Immature natural killer cell (primary cell): ENCODE measurements at regions not wholly inside any gene's neighbourhood (a gene's known extent, or its start where the extent isn't known, plus 50 kb on each side); places are given as distances from the start of the nearest gene placed in this dataset.

Experiments
- DNase-seq, 3 donors: peaks; one replicate each; pipeline ENCODE4 v3.0.0; 2022; ENCODE audit warnings: mixed read lengths in 1 of 3
- H3K27ac Mint-ChIP-seq, 6 donors: one replicate each; pipeline ENCODE4 v1.8.0; 2020; ENCODE audit warnings: mixed read lengths in 6 of 6, mild to moderate bottlenecking in 5 of 6, inconsistent platforms in 4 of 6, moderate library complexity in 3 of 6
- H3K27me3 Mint-ChIP-seq, 3 donors: one replicate each; pipeline ENCODE4 v1.8.0; 2020 to 2021; ENCODE audit warnings: low read depth in 3 of 3, mild to moderate bottlenecking in 3 of 3, mixed read lengths in 3 of 3, moderate library complexity in 3 of 3, inconsistent platforms in 1 of 3
- H3K36me3 Mint-ChIP-seq, 3 donors: one replicate each; pipeline ENCODE4 v1.8.0; 2020; ENCODE audit warnings: mixed read lengths in 3 of 3, inconsistent platforms in 2 of 3, mild to moderate bottlenecking in 2 of 3
- H3K4me1 Mint-ChIP-seq, 2 donors: one replicate each; pipeline ENCODE4 v1.8.0; 2020; ENCODE audit warnings: inconsistent platforms in 2 of 2, mild to moderate bottlenecking in 2 of 2, mixed read lengths in 2 of 2, moderate library complexity in 1 of 2
- H3K4me3 Mint-ChIP-seq, 5 donors: one replicate each; pipeline ENCODE4 v1.8.0; 2020; ENCODE audit warnings: mild to moderate bottlenecking in 5 of 5, mixed read lengths in 5 of 5, inconsistent platforms in 3 of 5, moderate library complexity in 3 of 5
- H3K9me3 Mint-ChIP-seq, 6 donors: one replicate each; pipeline ENCODE4 v1.8.0; 2020; ENCODE audit warnings: mild to moderate bottlenecking in 6 of 6, mixed read lengths in 6 of 6, inconsistent platforms in 4 of 6, moderate library complexity in 3 of 6

DNA sequence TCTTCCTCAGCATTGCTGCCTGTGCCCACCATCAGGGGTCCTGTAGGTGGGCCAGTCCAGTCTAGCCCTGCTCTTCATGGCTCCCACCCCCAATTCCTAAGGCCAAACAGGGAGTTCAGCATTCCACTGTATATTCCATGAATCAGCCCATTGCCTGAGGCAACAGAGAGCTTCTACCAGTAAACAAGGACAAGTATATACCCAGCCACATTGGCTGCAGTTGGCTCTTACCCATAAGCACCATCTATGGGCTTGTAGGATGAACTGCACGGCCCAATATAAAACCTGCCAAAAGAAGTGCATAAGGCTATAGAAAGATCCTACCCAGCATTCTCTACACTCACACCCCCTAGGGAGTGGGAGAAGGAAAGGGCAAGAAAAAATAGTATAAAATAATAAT, 95.1 kb upstream of the SALL3 start:
- Mint-ChIP-seq H3K4me1 (no peaks in the 10 kb centered on the region), H3K4me3 (no peak overlapping the region), H3K27ac (no peak overlapping the region), H3K27me3 (peaks cover 4 to 12% (median 6%) of the 10 kb centered on the region in 3 donors), H3K36me3 (peaks cover 0 to 4% (median 3%) of the 10 kb centered on the region in 3 donors), H3K9me3 (peaks cover 16 to 51% (median 23%) of the 10 kb centered on the region in 6 donors)
- no peak for DNase-seq

DNA sequence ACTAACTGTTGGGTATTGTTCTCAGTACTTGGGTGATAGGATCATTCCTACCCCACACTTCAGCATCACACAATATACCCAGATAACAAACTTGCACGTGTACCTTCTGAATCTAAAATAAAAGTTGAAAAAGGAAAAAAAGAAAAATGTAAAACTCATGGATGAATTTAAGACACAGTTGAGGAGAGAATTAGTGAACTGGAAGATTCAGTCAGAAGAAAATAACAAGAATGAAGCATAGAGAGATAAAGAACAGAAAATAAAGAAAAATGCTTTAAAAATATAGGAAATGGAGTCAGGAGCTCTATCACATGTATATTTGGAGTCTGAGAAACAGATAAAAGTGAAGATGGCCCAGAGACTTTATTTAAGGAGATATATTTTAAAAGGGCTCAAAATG, 90.4 kb upstream of the SALL3 start:
- Mint-ChIP-seq H3K36me3 (peaks cover 0 to 4% (median 3%) of the 10 kb centered on the region in 3 donors), H3K27ac (no peak overlapping the region), H3K4me3 (no peak overlapping the region), H3K27me3 (peaks cover 2 to 11% (median 9%) of the 10 kb centered on the region in 3 donors), H3K4me1 (no peaks in the 10 kb centered on the region), H3K9me3 (peaks cover 18 to 61% (median 23%) of the 10 kb centered on the region in 6 donors)
- no peak for DNase-seq

DNA sequence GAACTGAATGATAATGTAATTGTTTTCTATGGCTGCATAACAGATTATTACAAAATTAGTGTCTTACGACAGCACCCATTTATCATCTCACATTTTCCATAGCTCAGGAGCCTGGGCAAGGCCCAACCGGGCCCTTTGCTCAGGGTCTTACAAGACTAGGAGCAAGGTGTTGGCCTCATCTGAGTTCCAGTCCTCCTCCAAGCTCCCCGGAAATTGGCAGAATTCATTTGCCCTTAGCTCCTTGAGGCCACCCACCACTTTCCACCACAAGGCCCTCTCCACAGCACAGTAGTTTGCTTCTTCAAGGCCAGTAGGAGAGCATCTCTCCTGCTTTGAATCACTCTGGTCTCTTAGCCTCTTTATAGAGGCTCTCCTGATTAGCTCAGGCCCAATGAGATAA, 89.2 kb upstream of the SALL3 start:
- peaks cover 12 to 50% (median 21%) of the 10 kb centered on the region in 6 donors for H3K9me3 Mint-ChIP-seq
- peaks cover 0 to 3% (median 0%) of the 10 kb centered on the region in 3 donors for H3K36me3 Mint-ChIP-seq
- no peak overlapping the region for H3K27ac Mint-ChIP-seq
- H3K27me3 Mint-ChIP-seq, result peaks cover 2 to 11% (median 9%) of the 10 kb centered on the region in 3 donors
- H3K4me1 Mint-ChIP-seq, result no peaks in the 10 kb centered on the region
- DNase-seq, result no peak
- no peak overlapping the region for H3K4me3 Mint-ChIP-seq

DNA sequence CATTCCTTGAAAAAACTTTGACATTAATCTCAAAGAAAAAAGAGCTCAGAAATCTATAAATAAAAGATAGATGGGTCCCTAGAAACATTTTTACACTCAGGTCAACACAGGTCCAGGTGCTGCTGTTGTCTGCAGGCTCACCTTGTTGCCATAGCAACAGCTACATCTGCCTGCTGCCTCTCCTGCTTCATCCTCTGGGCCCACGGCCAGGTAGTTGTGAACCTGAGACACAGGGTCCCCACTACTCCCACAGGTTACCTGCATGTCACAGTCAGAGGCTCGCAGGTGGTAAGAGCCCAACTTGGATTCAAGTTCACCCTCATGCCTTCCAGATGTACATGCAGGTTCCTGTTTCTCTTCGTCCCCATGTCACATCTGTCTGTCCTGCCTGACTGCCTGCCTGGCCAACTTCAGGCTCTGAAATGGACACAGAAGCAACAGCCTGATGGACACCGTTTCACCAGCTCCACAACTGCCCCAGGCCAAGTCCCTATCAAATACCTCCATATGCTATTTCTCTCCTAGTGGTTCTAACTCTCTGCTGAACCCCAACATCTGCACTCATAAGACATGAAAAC, 88.3 kb upstream of the SALL3 start:
- Mint-ChIP-seq H3K36me3 (peaks cover 0 to 3% (median 0%) of the 10 kb centered on the region in 3 donors), H3K27ac (no peak overlapping the region), H3K4me1 (no peaks in the 10 kb centered on the region), H3K27me3 (peaks cover 2 to 9% (median 8%) of the 10 kb centered on the region in 3 donors), H3K9me3 (peaks cover 12 to 41% (median 14%) of the 10 kb centered on the region in 6 donors), H3K4me3 (no peak overlapping the region)
- DNase-seq, result no peak

DNA sequence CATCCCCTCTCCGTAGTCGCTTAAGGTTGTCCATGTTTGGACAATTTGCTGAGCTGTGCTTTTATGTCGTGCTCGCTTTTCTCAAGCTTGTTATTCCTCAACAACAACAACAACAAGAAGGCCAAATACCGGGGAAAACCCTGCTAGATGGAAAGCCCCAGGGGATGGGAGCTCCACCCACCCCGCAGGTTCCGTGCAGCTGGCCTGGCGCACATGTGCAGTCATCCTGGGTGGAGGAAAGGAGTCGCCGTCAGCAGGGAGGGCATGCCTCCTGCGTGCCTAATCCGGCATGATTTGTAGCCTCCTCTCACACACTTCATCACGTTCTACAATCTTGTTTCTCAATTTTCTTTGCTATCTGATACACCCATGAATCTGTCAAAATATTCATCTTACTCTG, 87.4 kb upstream of the SALL3 start:
- Mint-ChIP-seq H3K27ac (no peak overlapping the region), H3K36me3 (peaks cover 0 to 3% (median 0%) of the 10 kb centered on the region in 3 donors), H3K27me3 (peaks cover 0 to 8% (median 7%) of the 10 kb centered on the region in 3 donors), H3K4me3 (no peak overlapping the region), H3K4me1 (no peaks in the 10 kb centered on the region), H3K9me3 (peaks cover 9 to 32% (median 12%) of the 10 kb centered on the region in 6 donors)
- no peak for DNase-seq

DNA sequence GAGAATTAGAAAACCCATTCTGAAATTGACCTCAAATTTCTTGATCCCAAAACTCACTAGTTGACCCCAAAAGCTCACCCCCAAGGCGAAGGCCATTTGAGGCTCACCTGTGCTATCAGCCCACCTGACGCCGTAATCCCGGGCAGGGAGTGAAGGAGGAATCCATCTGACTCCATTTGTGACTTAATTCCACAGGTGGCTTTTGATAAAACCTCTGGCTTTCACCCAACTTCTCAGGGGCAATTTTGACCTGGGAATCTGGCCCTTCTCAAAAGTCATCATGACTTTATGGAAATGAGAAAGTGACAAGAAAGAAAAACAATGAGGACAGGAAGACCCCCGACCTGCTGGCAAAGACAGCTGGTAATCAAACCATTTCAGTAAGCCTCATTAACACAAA, 86.9 kb upstream of the SALL3 start:
- Mint-ChIP-seq H3K36me3 (peaks cover 0 to 1% (median 0%) of the 10 kb centered on the region in 3 donors), H3K4me3 (no peak overlapping the region), H3K27me3 (peaks cover 0 to 8% (median 5%) of the 10 kb centered on the region in 3 donors), H3K9me3 (peaks cover 9 to 27% (median 12%) of the 10 kb centered on the region in 6 donors), H3K4me1 (no peaks in the 10 kb centered on the region), H3K27ac (no peak overlapping the region)
- DNase-seq, result no peak

DNA sequence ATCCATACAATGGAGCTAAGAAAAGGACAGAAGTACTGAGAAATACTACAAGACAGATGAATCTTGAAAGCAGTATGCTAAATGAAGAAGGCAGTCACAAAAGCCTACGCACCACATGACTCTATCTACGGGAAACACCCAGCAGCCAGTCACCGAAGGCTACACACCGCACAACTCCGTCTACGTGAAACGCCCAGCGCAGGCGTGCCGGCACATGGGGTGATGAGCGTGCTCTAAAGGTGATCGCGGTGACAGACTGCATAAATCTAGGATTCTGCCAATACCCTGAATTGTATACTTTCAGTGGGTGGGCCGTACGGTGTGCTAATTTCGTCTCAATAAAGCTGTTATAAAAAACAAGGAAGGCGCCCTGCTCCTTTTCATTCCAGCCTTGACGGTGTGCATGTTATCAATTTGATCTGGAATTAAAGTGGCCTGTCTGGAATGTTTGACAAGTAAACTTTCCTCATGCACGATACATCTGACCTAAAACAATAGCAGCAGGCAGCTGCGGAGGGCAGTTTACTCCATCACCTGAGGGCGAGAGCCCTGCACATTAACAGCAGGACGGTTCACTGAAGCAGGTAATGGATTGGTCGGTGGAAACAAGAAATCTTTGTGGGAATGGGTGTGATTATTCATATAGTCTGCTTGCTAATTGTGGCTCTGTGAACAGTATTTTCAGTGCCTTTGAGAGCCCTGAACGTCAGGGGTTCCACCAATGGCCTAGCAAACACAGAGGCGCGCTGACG, 86.2 kb upstream of the SALL3 start:
- Mint-ChIP-seq H3K27me3 (peaks cover 0 to 8% (median 5%) of the 10 kb centered on the region in 3 donors), H3K36me3 (no peaks in the 10 kb centered on the region), H3K4me1 (no peaks in the 10 kb centered on the region), H3K27ac (no peak overlapping the region), H3K4me3 (no peak overlapping the region), H3K9me3 (peaks cover 8 to 21% (median 11%) of the 10 kb centered on the region in 6 donors)
- no peak for DNase-seq

DNA sequence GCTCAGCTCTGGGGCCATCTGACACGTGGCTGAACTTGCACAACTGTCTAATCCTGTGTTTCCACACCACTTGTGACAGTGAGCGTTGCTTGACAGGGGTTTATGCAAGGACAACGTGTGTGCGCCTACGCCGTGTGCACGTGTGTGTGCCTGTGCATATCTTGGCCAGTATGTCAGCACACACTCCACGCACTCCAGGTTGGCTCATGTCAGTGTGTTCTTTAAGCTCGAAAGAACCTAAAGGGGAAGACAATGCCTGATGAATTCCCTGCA, 85.6 kb upstream of the SALL3 start:
- peaks cover 4 to 16% (median 7%) of the 10 kb centered on the region in 6 donors for H3K9me3 Mint-ChIP-seq
- H3K27ac Mint-ChIP-seq, result no peak overlapping the region
- H3K4me1 Mint-ChIP-seq, result no peaks in the 10 kb centered on the region
- no peak overlapping the region for H3K4me3 Mint-ChIP-seq
- DNase-seq, result no peak
- H3K36me3 Mint-ChIP-seq, result no peaks in the 10 kb centered on the region
- peaks cover 0 to 8% (median 5%) of the 10 kb centered on the region in 3 donors for H3K27me3 Mint-ChIP-seq

DNA sequence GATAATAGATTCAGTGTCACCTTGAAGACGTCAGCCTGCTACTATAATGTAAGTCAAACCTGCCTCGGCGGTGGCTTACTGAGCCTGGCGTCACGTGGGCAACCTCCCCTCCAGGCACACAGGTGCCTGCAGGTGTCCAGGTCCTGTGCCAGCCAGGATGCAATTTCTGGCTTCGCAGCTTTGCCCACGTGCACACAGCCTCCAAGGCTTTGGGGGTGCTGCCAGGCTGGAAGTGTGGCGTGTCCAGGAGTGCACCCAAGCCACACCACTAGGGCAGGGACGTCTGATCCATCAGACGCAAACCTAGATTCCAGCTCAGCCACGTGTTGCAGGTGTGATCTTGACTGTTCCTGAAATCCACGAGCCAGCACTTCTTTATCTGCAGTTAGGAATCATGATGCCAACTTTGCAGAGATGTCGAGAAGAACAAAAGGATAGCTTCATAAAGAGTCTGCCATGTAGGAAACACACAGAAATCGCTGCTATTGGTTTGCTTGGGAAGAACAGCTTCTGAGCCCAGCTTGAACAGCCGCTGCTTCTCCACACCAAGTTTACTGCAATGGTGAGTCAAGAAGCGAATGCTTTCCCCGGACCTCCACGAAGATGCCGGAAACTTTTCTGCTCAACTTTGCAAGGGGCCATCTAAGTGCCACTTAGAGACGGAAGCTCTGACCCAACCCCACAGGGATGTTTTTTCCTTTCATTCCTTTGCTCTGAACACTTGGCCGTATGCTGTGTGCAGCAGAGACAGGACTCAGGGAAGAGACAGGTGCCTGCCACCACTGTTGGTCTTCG, 84.2 kb upstream of the SALL3 start:
- Mint-ChIP-seq H3K4me1 (no peaks in the 10 kb centered on the region), H3K27ac (no peak overlapping the region), H3K9me3 (peaks cover 0 to 5% (median 0%) of the 10 kb centered on the region in 6 donors), H3K4me3 (no peak overlapping the region), H3K36me3 (no peaks in the 10 kb centered on the region), H3K27me3 (peaks cover 3 to 12% (median 5%) of the 10 kb centered on the region in 3 donors)
- no peak for DNase-seq

DNA sequence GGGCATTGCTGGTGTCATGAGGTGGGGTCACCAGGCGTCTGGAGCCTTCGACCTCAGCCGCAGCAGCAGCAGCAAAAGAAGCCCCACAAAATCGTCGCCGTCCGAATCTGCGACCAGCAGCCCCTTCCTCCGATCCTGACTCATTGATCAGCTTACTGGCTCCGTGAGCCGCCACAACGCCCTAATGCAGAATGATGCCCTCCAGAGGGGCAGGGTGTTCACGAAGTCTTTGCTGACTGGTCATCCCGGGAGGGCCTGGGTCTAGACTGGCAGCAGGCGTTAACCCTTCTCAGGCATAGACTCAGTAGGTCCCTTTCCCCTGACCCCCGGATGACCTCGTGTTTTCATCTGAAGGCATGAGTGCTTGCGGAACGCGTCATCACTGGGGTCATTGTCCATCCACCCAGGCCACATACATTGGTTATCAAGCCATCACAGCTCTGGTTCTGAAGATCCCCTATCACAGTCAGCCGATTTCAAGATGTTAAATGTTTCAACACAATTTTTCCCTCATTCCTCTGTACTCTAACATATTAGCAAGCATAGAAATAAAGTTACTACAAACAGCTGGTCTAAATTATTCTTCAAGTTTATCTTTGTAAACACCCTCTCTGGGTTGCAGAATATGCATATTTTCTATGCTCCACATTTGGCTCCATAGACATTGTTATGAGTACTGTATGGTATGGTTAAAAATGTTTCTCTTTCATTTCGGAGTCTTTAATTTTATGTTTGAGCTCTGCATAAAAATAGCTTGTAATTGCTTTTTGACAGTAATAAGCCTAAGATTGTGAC, 83.3 kb upstream of the SALL3 start:
- Mint-ChIP-seq H3K4me3 (no peak overlapping the region), H3K27ac (no peak overlapping the region), H3K4me1 (no peaks in the 10 kb centered on the region), H3K9me3 (no peaks in the 10 kb centered on the region), H3K27me3 (peaks cover 3 to 10% (median 5%) of the 10 kb centered on the region in 3 donors), H3K36me3 (no peaks in the 10 kb centered on the region)
- no peak for DNase-seq

DNA sequence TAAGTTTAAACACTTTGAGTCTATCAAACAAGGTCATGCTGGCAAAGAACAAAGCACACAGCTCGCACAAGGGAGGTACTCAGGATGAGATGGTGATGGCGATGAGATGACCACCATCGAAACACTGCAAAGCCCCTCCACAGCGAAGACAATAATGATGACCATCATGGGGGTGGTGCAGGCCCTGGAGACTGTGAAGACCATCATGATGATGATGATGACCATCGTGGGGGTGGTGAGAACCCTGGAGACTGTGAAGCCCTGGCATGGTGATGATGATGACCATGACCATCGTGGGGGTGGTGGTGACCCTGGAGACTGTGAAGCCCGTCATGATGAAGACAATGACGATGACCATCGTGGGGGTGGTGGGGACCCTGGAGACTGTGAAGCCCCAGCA, 81.6 kb upstream of the SALL3 start:
- Mint-ChIP-seq H3K36me3 (no peaks in the 10 kb centered on the region), H3K9me3 (no peaks in the 10 kb centered on the region), H3K4me3 (no peak overlapping the region), H3K4me1 (no peaks in the 10 kb centered on the region), H3K27me3 (peaks cover 3 to 11% (median 3%) of the 10 kb centered on the region in 3 donors), H3K27ac (no peak overlapping the region)
- DNase-seq, result no peak

DNA sequence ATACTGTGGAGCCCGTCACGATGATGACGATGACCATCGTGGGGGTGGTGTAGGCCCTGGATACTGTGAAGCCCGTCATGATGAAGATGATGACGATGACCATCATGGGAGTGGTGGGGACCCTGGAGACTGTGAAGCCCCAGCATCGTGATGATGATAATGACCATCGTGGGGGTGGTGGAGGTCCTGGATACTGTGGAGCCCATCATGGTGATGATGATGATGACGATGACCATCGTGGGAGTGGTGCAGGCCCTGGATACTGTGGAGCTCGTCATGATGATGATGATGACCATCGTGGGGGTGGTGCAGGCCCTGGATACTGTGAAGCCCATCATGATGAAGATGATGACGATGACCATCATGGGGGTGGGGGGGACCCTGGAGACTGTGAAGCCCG, 81.0 kb upstream of the SALL3 start:
- no peaks in the 10 kb centered on the region for H3K9me3 Mint-ChIP-seq
- H3K4me1 Mint-ChIP-seq, result no peaks in the 10 kb centered on the region
- no peak overlapping the region for H3K27ac Mint-ChIP-seq
- DNase-seq, result no peak
- H3K27me3 Mint-ChIP-seq, result peaks cover 2 to 11% (median 3%) of the 10 kb centered on the region in 3 donors
- no peak overlapping the region for H3K4me3 Mint-ChIP-seq
- H3K36me3 Mint-ChIP-seq, result no peaks in the 10 kb centered on the region

DNA sequence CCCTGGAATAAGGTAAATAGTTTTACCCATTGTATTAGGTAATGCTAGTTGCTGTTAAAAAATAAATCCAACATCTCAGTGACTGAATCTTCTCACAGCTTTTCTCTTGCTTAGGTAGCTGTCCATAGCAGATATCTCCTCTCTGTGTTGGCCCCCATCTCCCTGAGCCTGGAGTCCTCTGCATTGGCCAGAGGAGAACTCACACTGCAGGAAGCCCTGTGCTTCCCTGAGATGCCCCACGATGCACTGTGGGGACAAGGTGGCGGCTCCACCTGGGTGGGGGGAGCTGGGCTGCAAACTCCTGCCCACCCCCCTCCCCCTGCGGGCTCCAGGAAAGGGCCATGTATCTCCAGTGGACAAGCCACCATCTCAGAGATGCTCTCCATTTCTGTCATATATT, 80.4 kb upstream of the SALL3 start:
- Mint-ChIP-seq H3K36me3 (no peaks in the 10 kb centered on the region), H3K27me3 (peaks cover 2 to 11% (median 3%) of the 10 kb centered on the region in 3 donors), H3K4me3 (no peak overlapping the region), H3K27ac (no peak overlapping the region), H3K9me3 (no peaks in the 10 kb centered on the region), H3K4me1 (no peaks in the 10 kb centered on the region)
- DNase-seq, result no peak
